ENCODE measurements at regions not wholly inside any gene's neighbourhood (a gene's known extent, or its start where the extent isn't known, plus 50 kb on each side); places are given as distances from the start of the nearest gene placed in this dataset.

DNA sequence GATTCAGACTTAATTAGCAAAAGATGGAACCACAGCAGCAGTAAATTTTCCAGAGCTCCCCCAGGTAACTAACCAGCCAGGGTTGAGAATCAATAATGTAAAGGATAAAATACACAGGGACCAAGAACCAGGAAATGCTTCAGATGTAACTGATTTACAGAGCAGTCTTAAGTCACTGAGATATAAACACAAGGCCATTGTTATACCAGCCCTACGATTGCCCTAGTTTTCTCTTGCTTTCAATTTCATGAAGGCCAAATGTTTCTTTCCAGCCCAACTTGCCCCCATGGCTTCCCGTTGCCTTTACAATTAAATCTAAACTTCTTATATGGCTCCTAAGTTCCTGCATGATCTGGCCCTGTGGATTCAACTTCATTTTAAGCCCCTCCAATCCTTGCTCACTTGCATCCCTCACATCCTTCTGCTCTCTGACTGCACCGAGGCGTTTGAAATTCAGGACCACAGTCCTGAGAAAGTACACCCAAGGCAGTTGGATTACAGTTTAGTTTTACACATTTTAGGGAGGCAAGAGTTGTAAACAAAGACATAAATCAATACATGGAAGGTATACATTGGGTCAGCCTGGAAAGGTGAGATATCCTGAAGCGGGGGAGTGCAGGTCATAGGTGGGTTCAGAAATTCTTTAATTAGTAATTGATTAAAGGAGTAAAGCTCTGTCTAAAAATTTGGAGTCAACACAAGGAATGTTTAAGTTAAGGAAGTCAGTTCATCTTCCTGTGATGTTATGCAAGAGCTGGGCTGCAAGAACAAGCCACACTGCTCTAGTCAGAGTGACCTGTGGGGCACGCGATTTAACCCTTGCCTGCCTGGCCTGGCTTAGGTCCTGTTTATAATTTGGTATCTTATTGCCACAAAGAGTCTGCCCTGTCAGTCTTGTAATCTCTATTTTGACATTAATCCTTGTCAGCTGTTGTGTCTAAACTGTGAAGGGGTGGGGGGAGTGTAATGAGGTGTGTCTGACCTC is 69.9 kb upstream of the COG2 start:
- TF ChIP-seq, protein P1, sequence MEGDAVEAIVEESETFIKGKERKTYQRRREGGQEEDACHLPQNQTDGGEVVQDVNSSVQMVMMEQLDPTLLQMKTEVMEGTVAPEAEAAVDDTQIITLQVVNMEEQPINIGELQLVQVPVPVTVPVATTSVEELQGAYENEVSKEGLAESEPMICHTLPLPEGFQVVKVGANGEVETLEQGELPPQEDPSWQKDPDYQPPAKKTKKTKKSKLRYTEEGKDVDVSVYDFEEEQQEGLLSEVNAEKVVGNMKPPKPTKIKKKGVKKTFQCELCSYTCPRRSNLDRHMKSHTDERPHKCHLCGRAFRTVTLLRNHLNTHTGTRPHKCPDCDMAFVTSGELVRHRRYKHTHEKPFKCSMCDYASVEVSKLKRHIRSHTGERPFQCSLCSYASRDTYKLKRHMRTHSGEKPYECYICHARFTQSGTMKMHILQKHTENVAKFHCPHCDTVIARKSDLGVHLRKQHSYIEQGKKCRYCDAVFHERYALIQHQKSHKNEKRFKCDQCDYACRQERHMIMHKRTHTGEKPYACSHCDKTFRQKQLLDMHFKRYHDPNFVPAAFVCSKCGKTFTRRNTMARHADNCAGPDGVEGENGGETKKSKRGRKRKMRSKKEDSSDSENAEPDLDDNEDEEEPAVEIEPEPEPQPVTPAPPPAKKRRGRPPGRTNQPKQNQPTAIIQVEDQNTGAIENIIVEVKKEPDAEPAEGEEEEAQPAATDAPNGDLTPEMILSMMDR (IDR thresholded peaks at IDR 0.05 in 4 of 5, conservative IDR thresholded peaks at IDR 0.05 in 1 of 5) = no peak
- TF ChIP-seq POLR2A (IDR thresholded peaks at IDR 0.05) = no peak

Data from gastrocnemius medialis (tissue), 4 donors.